Esophagus squamous epithelium (tissue), 4 donors: ENCODE measurements at regions not wholly inside any gene's neighbourhood (a gene's known extent, or its start where the extent isn't known, plus 50 kb on each side); places are given as distances from the start of the nearest gene placed in this dataset.

Source experiments
- POLR2A ChIP-seq, 4 donors: fragments of 450-650 bp; IDR thresholded peaks; one replicate each; pipeline ENCODE4 v1.6.1; 2017; ENCODE audit warnings: antibody characterized with exemption in 4 of 4, mild to moderate bottlenecking in 4 of 4, moderate library complexity in 3 of 4
- TF ChIP-seq, protein P1 (sequence below), 6 experiments: fragments of 450-650 bp in 4 of 6; fragments of 200-600 bp in 2 of 6; sonication (generic) in 2 of 6; IDR thresholded peaks; one replicate each; pipeline ENCODE4 v1.5.1; 2016 to 2019; ENCODE audit warnings: antibody characterized with exemption in 6 of 6, mild to moderate bottlenecking in 4 of 6, moderate library complexity in 4 of 6

DNA sequence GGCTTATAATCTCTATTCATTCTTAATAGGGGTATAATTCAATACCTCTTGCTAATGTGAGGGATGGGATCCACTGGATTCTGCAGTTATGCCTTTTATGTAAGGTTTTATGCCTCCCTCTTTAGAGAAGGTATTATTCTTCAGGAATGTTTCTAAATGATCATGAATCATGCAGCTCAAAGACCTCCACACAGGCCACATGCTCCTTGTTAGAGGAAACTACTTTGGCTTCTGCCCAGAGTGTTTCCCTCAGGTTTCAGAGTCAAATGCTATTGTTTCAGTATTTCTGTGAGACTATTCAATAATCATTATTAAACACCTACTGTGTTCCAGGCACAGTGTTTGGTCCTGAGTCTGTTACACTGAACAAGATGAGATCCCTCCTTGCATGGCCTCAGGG is 115.9 kb downstream of the RAB38 start:
- TF ChIP-seq, protein P1, sequence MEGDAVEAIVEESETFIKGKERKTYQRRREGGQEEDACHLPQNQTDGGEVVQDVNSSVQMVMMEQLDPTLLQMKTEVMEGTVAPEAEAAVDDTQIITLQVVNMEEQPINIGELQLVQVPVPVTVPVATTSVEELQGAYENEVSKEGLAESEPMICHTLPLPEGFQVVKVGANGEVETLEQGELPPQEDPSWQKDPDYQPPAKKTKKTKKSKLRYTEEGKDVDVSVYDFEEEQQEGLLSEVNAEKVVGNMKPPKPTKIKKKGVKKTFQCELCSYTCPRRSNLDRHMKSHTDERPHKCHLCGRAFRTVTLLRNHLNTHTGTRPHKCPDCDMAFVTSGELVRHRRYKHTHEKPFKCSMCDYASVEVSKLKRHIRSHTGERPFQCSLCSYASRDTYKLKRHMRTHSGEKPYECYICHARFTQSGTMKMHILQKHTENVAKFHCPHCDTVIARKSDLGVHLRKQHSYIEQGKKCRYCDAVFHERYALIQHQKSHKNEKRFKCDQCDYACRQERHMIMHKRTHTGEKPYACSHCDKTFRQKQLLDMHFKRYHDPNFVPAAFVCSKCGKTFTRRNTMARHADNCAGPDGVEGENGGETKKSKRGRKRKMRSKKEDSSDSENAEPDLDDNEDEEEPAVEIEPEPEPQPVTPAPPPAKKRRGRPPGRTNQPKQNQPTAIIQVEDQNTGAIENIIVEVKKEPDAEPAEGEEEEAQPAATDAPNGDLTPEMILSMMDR (IDR thresholded peaks at IDR 0.05), result no peak
- TF ChIP-seq POLR2A (IDR thresholded peaks at IDR 0.05), result no peak
